ENCODE measurements at regions not wholly inside any gene's neighbourhood (a gene's known extent, or its start where the extent isn't known, plus 50 kb on each side); places are given as distances from the start of the nearest gene placed in this dataset.

GRCh38 chr2:42962508-42962953 lies 170.1 kb upstream of the HAAO start (continued):
- TF ChIP-seq SUZ12 (IDR thresholded peaks at IDR 0.05; ENCODE audit: unreplicated experiment) (no peak), MEF2B (IDR thresholded peaks at IDR 0.05; ENCODE audit: partially characterized antibody, poor library complexity, severe bottlenecking) (peak; percentile 85), SKIL (IDR thresholded peaks at IDR 0.05; ENCODE audit: low read depth, poor library complexity, severe bottlenecking) (no peak), EED (IDR thresholded peaks at IDR 0.05; ENCODE audit: low read depth) (0 out of 2 replicates have a peak, but pooled peaks have one; percentile 14), RUNX3 (IDR thresholded peaks at IDR 0.05; ENCODE audit: low read length) (no peak), BACH1 (IDR thresholded peaks at IDR 0.05; ENCODE audit: borderline replicate concordance) (no peak), SREBF2 (IDR thresholded peaks at IDR 0.05; ENCODE audit: low read length) (no peak), E2F8 (IDR thresholded peaks at IDR 0.05; ENCODE audit: low read depth, partially characterized antibody) (no peak), ZNF687 (IDR thresholded peaks at IDR 0.05) (no peak), ZNF24 (IDR thresholded peaks at IDR 0.05) (no peak), ZNF622 (IDR thresholded peaks at IDR 0.05) (no peak), ZBTB4 (CRISPR knock-in tag; IDR thresholded peaks at IDR 0.05) (no peak), MEF2A (IDR thresholded peaks at IDR 0.05; ENCODE audit: insufficient read depth, low read depth, low read length) (no peak), ZNF207 (IDR thresholded peaks at IDR 0.05; ENCODE audit: borderline replicate concordance) (no peak), SIX5 (IDR thresholded peaks at IDR 0.05; ENCODE audit: low read depth, low read length, severe bottlenecking) (no peak), CREM (IDR thresholded peaks at IDR 0.05; ENCODE audit: low read depth) (no peak), HCFC1 (IDR thresholded peaks at IDR 0.05; ENCODE audit: low read length) (no peak), ATF3 (IDR thresholded peaks at IDR 0.05; ENCODE audit: borderline replicate concordance, extremely low read depth, low read depth, low read length) (no peak), PAX5 (IDR thresholded peaks at IDR 0.05; ENCODE audit: borderline replicate concordance, low read depth, low read length) (no peak)
